Activated CD8-positive, alpha-beta memory T cell treated with anti-CD3 and anti-CD28 coated beads, Interleukin-2, amount 50 U/mL, for 1 hour (primary cell): ENCODE measurements at regions not wholly inside any gene's neighbourhood (a gene's known extent, or its start where the extent isn't known, plus 50 kb on each side); places are given as distances from the start of the nearest gene placed in this dataset.

ENCODE experiments used
- DNase-seq: peaks from one replicate; pipeline ENCODE4 v3.0.0-alpha.2; 2020; ENCODE audit errors: extremely low read depth

DNA sequence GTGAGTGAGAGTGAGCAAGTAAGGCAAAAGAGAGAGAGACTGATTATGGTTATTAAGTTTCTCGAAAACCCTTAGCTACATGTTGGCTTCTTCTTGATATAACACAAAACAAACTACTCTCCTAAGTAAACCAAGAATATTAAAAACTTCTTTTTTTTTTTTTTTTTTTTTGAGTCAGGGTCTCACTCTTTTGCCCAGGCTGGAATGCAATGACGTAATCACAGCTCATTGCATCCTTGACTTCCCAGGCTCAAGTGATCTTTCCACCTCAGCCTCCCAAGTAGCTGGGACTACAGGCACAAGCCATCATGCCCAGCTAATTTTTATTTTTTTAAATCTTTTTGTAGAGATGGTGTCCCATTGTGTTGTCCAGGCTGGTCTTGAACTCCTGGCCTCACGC is 102.2 kb upstream of the IL6 start:
- no peak for DNase-seq

- no peak for DNase-seq
These were observed 104.7 kb upstream of the IL6 start for GRCh38 chr7:22622116-22622785.

GRCh38 chr7:22618528-22618927 is 108.5 kb upstream of the IL6 start:
- DNase-seq = no peak

DNA sequence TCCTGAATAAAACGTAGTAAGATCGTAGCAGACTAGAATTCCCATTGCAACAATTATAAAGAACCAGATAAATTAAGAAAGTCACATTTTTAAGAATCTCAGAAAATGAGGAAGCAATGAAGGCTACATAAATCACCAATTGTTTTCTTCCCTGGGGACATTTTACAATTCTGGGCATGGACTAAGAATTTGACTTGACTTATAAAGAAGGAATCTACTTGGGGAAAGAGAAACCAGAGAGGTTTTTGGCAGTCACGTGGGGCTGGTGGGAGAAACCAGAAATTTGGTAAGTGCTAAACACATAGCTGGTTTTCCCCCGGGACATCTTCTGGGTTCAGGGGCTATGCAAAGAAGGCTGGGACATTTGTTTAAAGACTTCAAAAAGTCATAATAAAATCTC is 109.8 kb upstream of the IL6 start:
- DNase-seq = no peak

DNA sequence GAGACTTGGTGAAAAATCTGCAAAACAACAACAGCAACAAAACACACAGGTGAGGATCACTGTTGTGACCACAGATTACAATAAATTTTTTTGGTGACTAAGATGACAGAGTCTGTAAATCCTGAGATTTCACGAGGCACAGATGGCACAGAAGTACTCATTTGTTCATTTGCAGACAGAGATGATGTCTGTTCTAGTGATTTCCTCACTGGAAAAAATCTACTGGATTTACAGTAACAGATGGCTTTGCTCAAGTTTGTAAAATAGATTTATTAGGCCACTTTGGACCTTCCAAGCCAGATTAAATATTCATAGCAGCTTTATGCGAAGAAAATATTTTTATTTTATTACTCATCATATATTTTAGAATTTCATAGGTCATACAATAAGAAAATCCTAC is 113.5 kb upstream of the IL6 start:
- no peak for DNase-seq

DNA sequence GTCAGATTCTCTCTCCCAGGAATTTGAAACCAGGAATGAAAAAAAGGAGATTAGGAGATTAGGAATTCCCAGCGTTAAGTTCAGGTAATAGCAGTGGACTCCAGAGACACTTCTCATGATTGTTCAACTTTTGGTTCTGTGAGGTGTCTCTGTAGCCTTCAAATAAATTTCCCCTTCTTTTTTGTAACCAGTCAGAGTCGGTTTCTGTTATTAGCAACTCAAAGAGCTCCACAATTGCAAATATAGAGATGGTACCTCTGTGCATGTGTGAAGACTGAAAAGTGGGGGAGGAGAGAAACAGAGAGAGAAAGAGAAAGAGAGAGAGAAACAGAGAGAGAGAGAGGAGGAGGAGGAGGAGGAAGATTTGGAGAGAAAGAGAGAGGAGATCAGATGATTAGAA is 112.8 kb upstream of the STEAP1B start:
- DNase-seq = no peak

- no peak for DNase-seq
These were observed 111.7 kb upstream of the STEAP1B start for GRCh38 chr7:22611758-22612079.

- no peak for DNase-seq
These were observed 111.2 kb upstream of the STEAP1B start for GRCh38 chr7:22610951-22611757.

DNA sequence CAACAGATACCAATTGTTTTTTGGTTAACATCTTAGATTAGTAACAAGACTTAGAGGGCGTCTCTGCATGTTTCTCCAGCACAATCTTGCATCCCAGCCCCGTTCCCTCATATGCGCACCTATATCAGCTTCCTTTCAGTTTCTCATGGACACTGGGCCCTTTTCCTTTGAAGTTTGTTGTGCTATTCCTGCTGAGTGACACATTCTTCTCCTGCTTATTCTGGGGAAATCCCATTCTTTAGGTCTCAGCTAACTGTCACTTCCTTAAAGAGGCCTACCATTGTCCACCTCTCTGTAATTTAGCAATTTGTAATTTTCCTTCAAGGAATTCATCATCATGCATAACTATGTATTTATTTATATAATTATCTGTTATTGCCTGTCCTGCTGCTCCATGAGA is 110.3 kb upstream of the STEAP1B start:
- DNase-seq = no peak

- no peak for DNase-seq
These were observed 107.2 kb upstream of the STEAP1B start for GRCh38 chr7:22607180-22607579.

GRCh38 chr7:22604246-22604645 is 104.3 kb upstream of the STEAP1B start:
- no peak for DNase-seq

DNA sequence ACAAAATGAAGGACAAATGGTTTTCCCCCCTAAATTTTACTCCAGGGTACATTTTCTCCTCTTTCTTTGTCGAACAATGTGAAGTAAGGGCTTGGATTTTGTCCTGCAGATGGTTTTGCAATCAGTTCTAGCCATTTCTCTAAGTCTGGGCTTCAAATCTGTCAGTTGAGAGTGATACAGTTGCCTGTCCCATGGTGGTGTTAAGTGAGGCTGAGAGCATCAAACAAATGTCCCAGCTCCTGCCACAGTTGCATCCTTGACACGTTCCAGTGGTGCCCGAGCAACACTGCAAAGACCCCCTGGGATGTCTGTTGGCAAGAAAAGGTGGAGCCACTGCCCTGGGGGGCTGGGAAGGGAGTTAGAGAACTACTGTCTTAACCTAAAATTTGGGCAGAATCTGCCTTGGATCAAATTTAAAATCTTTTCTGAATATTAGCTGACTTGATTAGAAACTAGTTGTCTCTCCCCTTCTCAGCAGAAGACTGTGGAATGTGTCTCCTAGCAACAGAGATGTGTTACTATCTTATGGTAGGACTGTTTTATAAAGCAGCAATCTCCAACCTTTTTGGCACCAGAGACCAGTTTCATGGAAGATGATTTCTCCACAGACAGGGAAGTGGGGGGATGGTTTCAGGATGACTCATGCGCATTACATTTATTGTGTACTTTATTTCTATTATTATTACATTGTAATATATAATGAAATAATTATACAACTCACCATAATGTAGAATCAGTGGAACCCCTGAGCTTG is 102.0 kb upstream of the STEAP1B start:
- no peak for DNase-seq

- DNase-seq = no peak
These were observed 101.4 kb upstream of the STEAP1B start for GRCh38 chr7:22601408-22601807.

GRCh38 chr7:22601003-22601402 is 101.0 kb upstream of the STEAP1B start:
- no peak for DNase-seq

DNA sequence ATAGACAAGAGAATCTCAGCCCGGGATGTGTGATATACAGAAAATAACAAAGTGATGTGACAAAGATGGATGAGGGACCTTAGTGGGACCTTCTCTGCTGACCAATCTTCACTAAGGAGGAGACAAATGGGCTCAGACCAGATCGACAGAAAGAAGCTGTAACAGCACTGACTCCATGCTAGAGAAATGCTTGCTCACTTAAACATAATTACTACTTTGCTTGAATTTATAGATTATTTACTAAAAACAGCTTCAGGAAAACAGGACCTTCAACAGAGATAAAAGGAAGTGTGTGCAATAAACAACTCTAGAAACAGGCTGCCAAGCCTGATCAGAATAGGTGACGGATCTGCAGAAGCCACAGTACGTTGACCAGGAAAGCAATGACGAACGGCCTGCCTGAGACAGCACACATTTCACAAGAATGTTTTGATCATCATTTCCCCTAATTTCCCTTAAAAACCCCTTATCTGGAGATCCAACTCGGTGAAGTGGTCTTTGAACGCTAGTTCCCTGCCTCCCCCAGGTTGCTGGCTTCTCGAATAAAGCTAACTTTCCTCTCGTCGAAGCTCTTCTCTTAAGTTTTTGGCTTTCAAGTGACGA is 98.4 kb upstream of the STEAP1B start:
- DNase-seq = no peak

GRCh38 chr7:22597844-22598243 is 97.9 kb upstream of the STEAP1B start:
- no peak for DNase-seq

DNA sequence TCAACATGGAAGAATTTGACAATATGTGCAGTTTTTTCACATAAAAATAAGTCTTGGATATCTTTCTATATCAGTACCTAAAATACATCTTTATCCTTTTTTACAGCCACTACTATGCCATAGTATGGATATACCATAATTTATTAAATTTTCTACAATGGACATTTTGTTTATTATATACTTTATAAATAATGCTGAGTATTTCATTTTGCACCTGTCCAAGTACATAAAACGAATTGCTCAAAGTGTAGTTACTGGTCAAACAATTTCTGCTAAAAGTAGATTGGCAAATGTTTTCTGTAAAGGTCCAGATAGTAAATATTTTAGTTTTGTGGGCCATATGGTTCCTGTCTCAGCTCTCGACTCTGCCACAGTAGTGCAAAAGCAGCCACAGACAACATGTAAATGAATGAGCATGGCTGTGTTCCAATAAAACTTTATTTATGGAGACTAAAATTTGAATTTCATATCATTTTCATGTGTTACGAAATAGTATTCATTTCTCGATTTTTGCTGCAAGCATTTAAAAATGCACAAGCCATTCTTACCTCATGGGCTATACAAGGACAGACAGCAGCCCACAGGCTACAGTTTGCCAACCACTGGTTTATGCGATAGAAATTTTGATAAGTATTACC is 96.9 kb upstream of the STEAP1B start:
- no peak for DNase-seq

DNA sequence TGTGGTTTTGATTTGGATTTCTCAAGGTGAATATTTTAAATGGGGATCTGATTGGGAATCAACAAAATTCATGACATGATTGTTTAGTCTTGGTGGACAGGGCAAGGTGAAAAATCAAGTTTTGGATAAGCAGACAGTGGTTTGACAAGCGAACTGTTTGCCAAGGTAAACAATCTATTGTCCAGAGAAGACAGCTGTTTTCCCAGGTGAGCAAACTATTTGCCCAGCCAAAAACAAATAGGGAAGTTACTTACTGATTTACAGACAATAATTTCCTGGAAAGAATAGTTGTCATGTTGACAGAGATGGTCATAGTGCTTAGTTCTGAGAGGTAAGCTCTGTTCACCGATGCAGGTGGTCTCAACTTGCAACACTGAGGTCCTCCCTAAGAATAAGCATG is 94.0 kb upstream of the STEAP1B start:
- DNase-seq = no peak

GRCh38 chr7:22591271-22591670 is 91.3 kb upstream of the STEAP1B start:
- no peak for DNase-seq

- DNase-seq = no peak
These were observed 89.7 kb upstream of the STEAP1B start for GRCh38 chr7:22589641-22590201.

DNA sequence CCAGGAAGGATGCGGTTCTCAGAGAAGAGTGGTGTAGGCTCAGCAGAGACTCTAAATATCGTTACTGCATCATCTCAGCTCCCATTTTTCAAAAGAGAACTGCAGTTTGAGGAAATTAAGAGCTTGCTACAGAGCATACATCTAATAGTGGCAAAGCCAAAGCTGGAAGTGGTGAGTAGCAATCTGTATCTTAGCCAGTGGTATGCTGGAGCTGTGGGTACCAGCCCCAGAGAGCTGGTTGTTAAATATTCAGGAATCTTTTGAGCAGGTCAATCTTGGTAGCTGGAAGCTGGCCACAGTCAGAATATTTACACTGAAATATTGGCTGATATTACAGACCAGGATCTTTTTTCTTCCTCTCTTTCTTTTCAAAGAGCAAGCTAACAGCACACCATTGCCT is 88.4 kb upstream of the STEAP1B start:
- DNase-seq = no peak

- no peak for DNase-seq
These were observed 87.3 kb upstream of the STEAP1B start for GRCh38 chr7:22587322-22587721.
